Liver (tissue), 8 donors: ENCODE measurements at regions not wholly inside any gene's neighbourhood (a gene's known extent, or its start where the extent isn't known, plus 50 kb on each side); places are given as distances from the start of the nearest gene placed in this dataset.

ENCODE experiments used
- DNase-seq: peaks from one replicate; pipeline ENCODE4 v3.0.0-alpha.2; 2017; ENCODE audit warnings: low spot score
- H3K27ac ChIP-seq, 2 donors: one replicate each; pipeline ENCODE4 v1.7.0; 2013; ENCODE audit warnings: inconsistent platforms in 2 of 2, low read length in 2 of 2, control low read depth in 1 of 2, low read depth in 1 of 2, mild to moderate bottlenecking in 1 of 2
- H3K27me3 ChIP-seq, 4 donors: one replicate each; pipeline versions ENCODE4 v1.6.1 to v1.7.0; 2013; ENCODE audit warnings: low read length in 3 of 4, inconsistent platforms in 1 of 4, mild to moderate bottlenecking in 1 of 4, moderate library complexity in 1 of 4; ENCODE audit not compliant: control insufficient read depth in 4 of 4, insufficient read depth in 4 of 4
- H3K36me3 ChIP-seq, 4 donors: one replicate each; pipeline versions ENCODE4 v1.6.1 to v1.7.0; 2013; ENCODE audit warnings: low read length in 3 of 4, mild to moderate bottlenecking in 3 of 4, low read depth in 1 of 4, moderate library complexity in 1 of 4; ENCODE audit not compliant: control insufficient read depth in 4 of 4, insufficient read depth in 3 of 4
- H3K4me1 ChIP-seq, 4 donors: one replicate each; pipeline versions ENCODE4 v1.6.1 to v1.7.0; 2013; ENCODE audit warnings: low read length in 3 of 4, mild to moderate bottlenecking in 3 of 4, moderate library complexity in 1 of 4; ENCODE audit not compliant: control insufficient read depth in 4 of 4, insufficient read depth in 4 of 4
- H3K4me3 ChIP-seq, 3 donors: one replicate each; pipeline versions ENCODE4 v1.6.1 to v1.7.0; 2013; ENCODE audit warnings: low read length in 3 of 3, control low read depth in 1 of 3, low read depth in 1 of 3, mild to moderate bottlenecking in 1 of 3
- H3K9ac ChIP-seq, 2 donors: one replicate each; pipeline ENCODE4 v1.7.0; 2013; ENCODE audit warnings: low read length in 2 of 2, mild to moderate bottlenecking in 2 of 2, moderate library complexity in 2 of 2, control low read depth in 1 of 2, low read depth in 1 of 2
- H3K9me3 ChIP-seq, 4 donors: one replicate each; pipeline versions ENCODE4 v1.6.1 to v1.7.0; 2013; ENCODE audit warnings: low read length in 3 of 4; ENCODE audit not compliant: control insufficient read depth in 4 of 4
- ATF3 ChIP-seq: IDR thresholded peaks from 2 replicates; pipeline ENCODE4 v1.6.1; 2016; ENCODE audit warnings: antibody characterized with exemption
- CTCF ChIP-seq: fragments of 150-350 bp; IDR thresholded peaks from 2 replicates; pipeline ENCODE4 v1.5.1; 2017; ENCODE audit warnings: improper control_type of control experiment, low read depth, low read length; ENCODE audit not compliant: missing input control
- FOXA1 ChIP-seq: IDR thresholded peaks from 2 replicates; pipeline ENCODE4 v1.6.1; 2016; ENCODE audit warnings: antibody characterized with exemption
- FOXA2 ChIP-seq: IDR thresholded peaks from 2 replicates; pipeline ENCODE4 v1.6.1; 2016; ENCODE audit warnings: antibody characterized with exemption
- GABPA ChIP-seq, 2 donors: IDR thresholded peaks in 1 of 2; conservative IDR thresholded peaks in 1 of 2; 2 replicates each; pipeline ENCODE4 v1.6.1; 2016; ENCODE audit warnings: antibody characterized with exemption in 2 of 2, mild to moderate bottlenecking in 1 of 2, moderate library complexity in 1 of 2
- HNF4A ChIP-seq, 2 donors: conservative IDR thresholded peaks; 2 replicates each; pipeline ENCODE4 v1.6.1; 2016; ENCODE audit warnings: antibody characterized with exemption in 2 of 2, mild to moderate bottlenecking in 2 of 2
- HNF4G ChIP-seq: IDR thresholded peaks from 2 replicates; pipeline ENCODE4 v1.6.1; 2016; ENCODE audit warnings: antibody characterized with exemption
- JUND ChIP-seq, 2 donors: IDR thresholded peaks; 2 replicates each; pipeline ENCODE4 v1.6.1; 2016; ENCODE audit warnings: antibody characterized with exemption in 2 of 2
- MAX ChIP-seq: IDR thresholded peaks from 2 replicates; pipeline ENCODE4 v1.6.1; 2016; ENCODE audit warnings: antibody characterized with exemption
- NR2F2 ChIP-seq: IDR thresholded peaks from 2 replicates; pipeline ENCODE4 v1.6.1; 2016; ENCODE audit warnings: antibody characterized with exemption
- RAD21 ChIP-seq, 2 donors: IDR thresholded peaks; 2 replicates each; pipeline ENCODE4 v1.6.1; 2016; ENCODE audit warnings: antibody characterized with exemption in 2 of 2, mild to moderate bottlenecking in 2 of 2
- REST ChIP-seq: IDR thresholded peaks from 2 replicates; pipeline ENCODE4 v1.6.1; 2016; ENCODE audit warnings: antibody characterized with exemption, mild to moderate bottlenecking
- RXRA ChIP-seq, 2 donors: IDR thresholded peaks; 2 replicates each; pipeline ENCODE4 v1.6.1; 2017 to 2018; ENCODE audit warnings: antibody characterized with exemption in 2 of 2, mild to moderate bottlenecking in 1 of 2
- SP1 ChIP-seq: IDR thresholded peaks from 2 replicates; pipeline ENCODE4 v1.6.1; 2018; ENCODE audit warnings: antibody characterized with exemption, mild to moderate bottlenecking
- TAF1 ChIP-seq: conservative IDR thresholded peaks from 2 replicates; pipeline ENCODE4 v1.6.1; 2016; ENCODE audit warnings: antibody characterized with exemption, mild to moderate bottlenecking
- YY1 ChIP-seq: IDR thresholded peaks from 2 replicates; pipeline ENCODE4 v1.6.1; 2016; ENCODE audit warnings: antibody characterized with exemption, mild to moderate bottlenecking
- ZBTB33 ChIP-seq: IDR thresholded peaks from 2 replicates; pipeline ENCODE4 v1.6.1; 2016; ENCODE audit warnings: antibody characterized with exemption
- WGBS: extraction: QIAGEN DNeasy Blood & Tissue Kit; methylation state at CpG from one replicate; pipeline ENCODE4 v1.1.7; 2013; 5-methylcytosine and 5-hydroxymethylcytosine counted together
- donor health status: healthy.
- donor health status: healthy.
- donor health status: healthy.
- donor health status: healthy.
- donor health status: healthy.

- 64% methylated on average over 1 of the region's 1 CpG for WGBS
- no peak for DNase-seq
- H3K9me3 ChIP-seq = no peaks in the 10 kb centered on the region
- H3K4me1 ChIP-seq = peaks cover 0 to 5% (median under 1%) of the 10 kb centered on the region in 4 donors
- no peaks in the 10 kb centered on the region for H3K36me3 ChIP-seq
- H3K27ac ChIP-seq = no peak overlapping the region
- no peaks in the 10 kb centered on the region for H3K27me3 ChIP-seq
- no peak for TF ChIP-seq REST
- TF ChIP-seq CTCF = no peak
- TF ChIP-seq HNF4A (conservative IDR thresholded peaks at IDR 0.05) = no peak
- no peak for TF ChIP-seq ATF3
- no peak for TF ChIP-seq TAF1
- TF ChIP-seq FOXA2 = no peak
- no peak for TF ChIP-seq RXRA (IDR thresholded peaks at IDR 0.05)
- TF ChIP-seq GABPA (IDR thresholded peaks at IDR 0.05 in 1 of 2, conservative IDR thresholded peaks at IDR 0.05 in 1 of 2) = no peak
- no peak for TF ChIP-seq YY1
- TF ChIP-seq SP1 = no peak
- no peak for TF ChIP-seq ZBTB33
- no peak overlapping the region for H3K4me3 ChIP-seq
- no peak overlapping the region for H3K9ac ChIP-seq
Measured at GRCh38 chr13:70893832-70894231, 785.6 kb upstream of the KLHL1 start.

GRCh38 chr13:70890289-70890688 lies 782.0 kb upstream of the KLHL1 start:
- no peak overlapping the region for H3K4me3 ChIP-seq
- no peak overlapping the region for H3K9ac ChIP-seq
- H3K9me3 ChIP-seq = no peaks in the 10 kb centered on the region
- no peak overlapping the region for H3K27ac ChIP-seq
- no peak for DNase-seq
- no peaks in the 10 kb centered on the region for H3K27me3 ChIP-seq
- H3K4me1 ChIP-seq = peaks cover 0 to 7% (median 1%) of the 10 kb centered on the region in 4 donors
- no peaks in the 10 kb centered on the region for H3K36me3 ChIP-seq
- no peak for TF ChIP-seq HNF4G
- no peak for TF ChIP-seq TAF1
- TF ChIP-seq YY1 = no peak
- no peak for TF ChIP-seq FOXA1
- TF ChIP-seq ATF3 = no peak
- no peak for TF ChIP-seq NR2F2
- no peak for TF ChIP-seq MAX
- no peak for TF ChIP-seq RAD21 (IDR thresholded peaks at IDR 0.05)
- TF ChIP-seq RXRA (IDR thresholded peaks at IDR 0.05) = no peak
- no peak for TF ChIP-seq SP1
- no peak for TF ChIP-seq GABPA (IDR thresholded peaks at IDR 0.05 in 1 of 2, conservative IDR thresholded peaks at IDR 0.05 in 1 of 2)
- no peak for TF ChIP-seq ZBTB33
- no peak for TF ChIP-seq JUND (IDR thresholded peaks at IDR 0.05)
- no peak for TF ChIP-seq REST
- no peak for TF ChIP-seq HNF4A (conservative IDR thresholded peaks at IDR 0.05)
- TF ChIP-seq FOXA2 = no peak
